ENCODE measurements at regions not wholly inside any gene's neighbourhood (a gene's known extent, or its start where the extent isn't known, plus 50 kb on each side); places are given as distances from the start of the nearest gene placed in this dataset.
"Not testable (repeated sequence)": the region's sequence is repeated elsewhere in the genome, so short reads cannot be mapped to it uniquely, and the experiment has no call there.

GRCh38 chrX:136975684-136976470, 57.9 kb downstream of the GPR101 start:
- no peak for DNase-seq (ENCODE audit: low spot score)

DNA sequence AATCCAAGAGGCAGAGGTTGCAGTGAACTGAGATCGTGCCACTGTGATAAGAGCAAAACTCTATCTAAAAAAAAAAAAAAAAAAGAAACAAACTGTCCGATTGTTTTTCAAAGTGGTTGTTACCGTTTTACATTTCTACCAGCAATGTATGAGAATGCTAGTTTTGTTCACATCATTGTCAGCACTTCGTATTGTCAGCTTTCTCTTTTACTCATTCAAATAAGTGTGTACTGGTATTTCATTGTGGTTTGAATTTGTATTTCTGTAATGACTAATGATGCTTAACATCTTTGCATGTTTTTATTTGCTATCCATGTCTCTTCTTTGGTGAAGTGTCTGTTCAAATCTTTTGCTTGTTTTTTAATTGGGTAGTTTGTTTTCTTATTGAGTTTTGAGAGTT, 65.8 kb downstream of the GPR101 start:
- DNase-seq (ENCODE audit: low spot score): no peak

DNA sequence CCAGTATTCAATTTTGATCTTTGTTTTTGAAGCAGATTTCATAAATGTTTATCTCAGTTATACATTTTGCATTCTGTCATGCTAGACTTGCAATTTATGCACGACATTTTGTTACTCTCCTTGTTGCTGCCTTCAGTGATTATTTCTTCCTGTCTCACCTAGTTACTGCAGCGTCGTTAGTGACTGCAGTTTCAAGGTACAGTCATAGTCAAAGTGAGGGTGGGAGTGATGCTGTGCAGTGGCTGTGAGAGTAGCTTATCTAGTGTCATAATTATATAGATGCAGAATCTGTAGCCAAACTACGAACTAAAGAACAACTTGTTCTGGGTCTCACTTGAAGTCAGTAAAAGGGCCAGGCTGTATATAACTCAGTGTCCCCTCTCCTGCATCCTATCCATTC, 69.8 kb downstream of the GPR101 start:
- DNase-seq (ENCODE audit: low spot score): no peak

- DNase-seq (ENCODE audit: low spot score): no peak
Observed at GRCh38 chrX:136961594-136962135, 72.1 kb downstream of the GPR101 start.

- DNase-seq (ENCODE audit: low spot score): no peak
Observed at GRCh38 chrX:136954930-136955329, 74.4 kb upstream of the RBMX start.

DNA sequence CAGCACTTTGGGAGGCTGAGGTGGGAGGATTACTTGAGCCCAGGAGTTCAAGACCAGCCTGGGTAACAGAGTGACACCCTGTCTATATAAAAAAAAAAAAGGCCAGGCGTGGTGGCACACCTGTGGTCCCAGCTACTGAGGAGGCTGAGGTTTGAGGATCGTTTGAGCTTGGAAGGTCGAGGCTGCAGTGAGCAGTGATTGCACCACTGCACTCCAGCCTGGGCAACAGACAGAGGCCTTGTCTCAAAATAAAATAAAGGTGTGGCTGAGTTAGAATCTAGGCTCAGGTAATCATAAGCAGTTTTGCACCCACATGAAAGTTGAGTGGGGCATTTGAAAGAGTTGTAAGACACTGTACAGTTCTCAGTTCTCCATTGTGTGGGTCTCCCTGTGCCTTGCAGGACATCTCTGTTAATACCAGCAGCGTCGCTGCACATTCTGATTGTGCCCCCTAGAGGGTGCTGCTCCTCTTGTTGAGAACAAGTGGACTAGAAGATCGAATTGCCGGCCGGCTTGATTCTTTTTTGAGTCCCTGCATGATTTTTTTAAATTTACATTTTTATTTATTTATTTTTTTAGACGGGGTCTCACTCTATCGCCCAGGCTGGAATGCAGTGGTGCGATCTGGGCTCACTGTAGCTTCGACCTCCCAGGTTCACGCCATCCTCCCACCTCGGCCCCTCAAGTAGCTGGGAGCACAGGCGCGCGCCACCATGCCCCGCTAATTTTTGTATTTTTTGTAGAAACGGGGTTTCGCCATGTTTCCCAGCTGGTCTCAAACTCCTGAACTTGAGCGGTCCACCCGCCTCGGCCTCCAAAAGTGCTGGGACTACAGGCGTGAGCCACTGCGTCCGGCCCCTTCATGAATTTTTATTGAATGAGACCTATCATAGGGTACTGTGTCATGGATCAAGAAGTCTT, 73.6 kb upstream of the RBMX start:
- DNase-seq (ENCODE audit: low spot score): peak; percentile 24

GRCh38 chrX:136950211-136950610, 69.7 kb upstream of the RBMX start:
- DNase-seq (ENCODE audit: low spot score): no peak

- DNase-seq (ENCODE audit: low spot score): no peak
Observed at GRCh38 chrX:136941396-136942337, 61.1 kb upstream of the RBMX start.

DNA sequence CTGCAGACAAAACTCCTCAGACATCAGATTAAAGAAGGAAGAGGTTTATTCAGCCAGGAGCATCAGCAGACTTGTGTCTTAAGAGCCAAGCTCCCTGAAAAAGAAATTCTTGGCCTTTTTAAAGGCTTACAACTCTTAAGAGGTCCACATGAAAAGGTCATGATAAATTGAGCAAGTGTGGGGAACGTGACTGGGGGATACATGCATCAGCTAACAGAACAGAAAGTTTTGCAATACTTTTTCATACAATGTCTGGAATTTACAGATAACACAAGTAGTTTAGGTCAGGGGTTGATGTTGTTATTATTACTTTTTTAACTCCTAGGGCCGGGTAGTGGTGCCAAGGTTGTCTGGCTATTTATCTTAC, 55.6 kb upstream of the RBMX start:
- DNase-seq (ENCODE audit: low spot score): no peak

DNA sequence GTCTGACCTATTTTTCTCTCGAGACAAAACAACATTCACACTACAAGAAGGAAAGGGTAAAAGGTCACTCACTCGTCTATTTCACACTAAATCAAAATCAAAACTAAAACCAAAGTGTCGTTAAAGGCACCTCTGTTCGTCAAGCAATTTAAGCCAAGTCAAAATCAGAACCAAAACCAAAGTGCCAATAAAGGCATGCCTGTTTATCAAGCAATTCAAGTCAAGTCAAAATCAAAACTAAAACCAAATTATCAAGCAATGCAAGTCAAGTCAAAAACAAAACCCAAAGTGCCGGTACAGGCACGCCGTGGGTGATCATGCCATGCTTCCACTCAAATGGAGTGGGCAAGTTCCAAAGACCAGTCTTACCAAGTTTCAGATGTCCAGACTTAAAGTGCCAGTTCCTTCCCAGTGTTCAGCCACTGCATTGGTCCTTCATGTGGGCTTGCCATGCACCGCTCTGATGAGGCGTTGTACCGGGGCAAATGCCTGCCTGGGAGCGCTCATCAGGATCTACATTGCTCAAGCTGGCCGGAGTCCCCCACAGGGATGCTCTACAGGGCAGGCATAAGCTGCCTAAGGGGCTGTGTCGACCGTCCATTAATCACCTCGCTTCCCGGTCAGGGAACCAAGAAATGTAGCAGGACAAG, 55.1 kb upstream of the RBMX start:
- not testable (repeated sequence) for DNase-seq (ENCODE audit: low spot score)

GRCh38 chrX:136934652-136935051, 54.1 kb upstream of the RBMX start:
- DNase-seq (ENCODE audit: low spot score): not testable (repeated sequence)

GRCh38 chrX:136933611-136934145, 53.2 kb upstream of the RBMX start:
- no peak for DNase-seq (ENCODE audit: low spot score)

DNA sequence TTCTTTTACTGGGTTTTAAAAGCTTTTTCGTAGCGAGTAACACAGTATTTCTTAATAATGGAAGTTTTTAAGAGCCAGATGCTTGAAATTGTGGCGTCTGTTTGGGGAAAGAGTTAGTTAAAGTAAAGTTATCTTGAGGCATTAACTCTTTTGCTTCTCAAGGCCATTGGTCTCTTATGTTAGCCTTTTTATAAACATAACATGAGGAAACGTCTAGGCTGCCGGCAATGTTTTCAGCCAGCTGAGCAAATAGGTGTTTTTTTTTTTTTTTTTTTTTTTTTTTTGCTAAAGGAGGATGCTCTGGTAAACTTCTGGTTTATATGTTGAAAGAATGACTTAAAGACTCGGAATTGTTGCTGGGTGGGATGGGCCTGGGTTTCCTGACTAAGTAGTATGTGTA, 51.1 kb upstream of the RBMX start:
- DNase-seq (ENCODE audit: low spot score): no peak

Data from hematopoietic multipotent progenitor cell treated with erythropoietin and hydrocortisone succinate and interleukin-3 and kit ligand, for 17 days (in vitro differentiated cells).